Fibroblast of the aortic adventitia (primary cell): ENCODE measurements at regions not wholly inside any gene's neighbourhood (a gene's known extent, or its start where the extent isn't known, plus 50 kb on each side); places are given as distances from the start of the nearest gene placed in this dataset.

Experiments used
- DNase-seq: peaks from one replicate; pipeline ENCODE4 v3.0.0-alpha.2; 2010; ENCODE audit warnings: low read depth
- H3K4me3 ChIP-seq: 2 replicates; pipeline ENCODE4 v1.5.1; 2011; ENCODE audit warnings: low read depth, mild to moderate bottlenecking, control low read depth, low read length, moderate library complexity
- CTCF ChIP-seq: IDR thresholded peaks from 2 replicates; pipeline ENCODE4 v1.5.1; 2011; ENCODE audit warnings: mild to moderate bottlenecking, low read length, control low read depth, inconsistent platforms; ENCODE audit not compliant: insufficient read depth

- no peak for TF ChIP-seq CTCF
- DNase-seq: no peak
- no peak overlapping the region for H3K4me3 ChIP-seq
These were observed 200.4 kb upstream of the SLC24A2 start for GRCh38 chr9:19989213-19989612.

GRCh38 chr9:19988281-19988680 is 199.4 kb upstream of the SLC24A2 start:
- H3K4me3 ChIP-seq: no peak overlapping the region
- DNase-seq: no peak
- no peak for TF ChIP-seq CTCF

- TF ChIP-seq CTCF: no peak
- DNase-seq: no peak
- H3K4me3 ChIP-seq: no peak overlapping the region
These were observed 196.2 kb upstream of the SLC24A2 start for GRCh38 chr9:19985081-19985480.

GRCh38 chr9:19976226-19976625 is 187.4 kb upstream of the SLC24A2 start:
- H3K4me3 ChIP-seq: no peak overlapping the region
- no peak for TF ChIP-seq CTCF
- DNase-seq: no peak

- H3K4me3 ChIP-seq: no peak overlapping the region
- DNase-seq: peak; percentile 24
- no peak for TF ChIP-seq CTCF
These were observed 186.7 kb upstream of the SLC24A2 start for GRCh38 chr9:19975499-19975898.

GRCh38 chr9:19969721-19970120 is 180.9 kb upstream of the SLC24A2 start:
- peak; percentile 17 for DNase-seq
- H3K4me3 ChIP-seq: no peak overlapping the region
- TF ChIP-seq CTCF: no peak

GRCh38 chr9:19967888-19968459 is 179.1 kb upstream of the SLC24A2 start:
- TF ChIP-seq CTCF: no peak
- no peak for DNase-seq
- no peak overlapping the region for H3K4me3 ChIP-seq
